Left lobe of liver (tissue), 2 donors: ENCODE measurements at regions not wholly inside any gene's neighbourhood (a gene's known extent, or its start where the extent isn't known, plus 50 kb on each side); places are given as distances from the start of the nearest gene placed in this dataset.

Source experiments
- ATAC-seq: fragments of 200-7000 bp; cut with Tn5 transposase; one replicate; pipeline ENCODE4 v1.9.1; 2020; ENCODE audit warnings: mild to moderate bottlenecking, moderate library complexity
- DNase-seq: peaks from one replicate; pipeline ENCODE4 v3.0.0-alpha.2; 2020; ENCODE audit warnings: low spot score
- donor health status: DM: no; HTN: no; CAD: no; lungs with moderate emphysema.
- donor health status: DM: no; HTN: yes; CAD: no.

- ATAC-seq (no peak), DNase-seq (no peak)
These were observed 192.3 kb upstream of the ANKRD50 start for GRCh38 chr4:124904723-124905388.

- no peak for DNase-seq
- ATAC-seq = peak; percentile 36
These were observed 191.6 kb upstream of the ANKRD50 start for GRCh38 chr4:124903995-124904722.

GRCh38 chr4:124902001-124902515 lies 189.5 kb upstream of the ANKRD50 start:
- DNase-seq (no peak), ATAC-seq (no peak)

GRCh38 chr4:124899997-124900396 lies 187.5 kb upstream of the ANKRD50 start:
- ATAC-seq = no peak
- DNase-seq = no peak

GRCh38 chr4:124890522-124890921 lies 178.0 kb upstream of the ANKRD50 start:
- ATAC-seq (no peak), DNase-seq (no peak)

GRCh38 chr4:124887739-124888138 lies 175.2 kb upstream of the ANKRD50 start:
- ATAC-seq = no peak
- no peak for DNase-seq

- no peak for ATAC-seq
- no peak for DNase-seq
These were observed 171.8 kb upstream of the ANKRD50 start for GRCh38 chr4:124884316-124884715.

- DNase-seq (no peak), ATAC-seq (no peak)
These were observed 171.1 kb upstream of the ANKRD50 start for GRCh38 chr4:124883632-124884031.

- DNase-seq = no peak
- no peak for ATAC-seq
These were observed 166.7 kb upstream of the ANKRD50 start for GRCh38 chr4:124879195-124879594.

- DNase-seq (no peak), ATAC-seq (no peak)
These were observed 161.6 kb upstream of the ANKRD50 start for GRCh38 chr4:124874172-124874450.

GRCh38 chr4:124873361-124874171 lies 161.0 kb upstream of the ANKRD50 start:
- ATAC-seq (no peak), DNase-seq (no peak)

GRCh38 chr4:124872659-124873058 lies 160.1 kb upstream of the ANKRD50 start:
- no peak for ATAC-seq
- DNase-seq = no peak

GRCh38 chr4:124869961-124870495 lies 157.5 kb upstream of the ANKRD50 start:
- ATAC-seq (no peak), DNase-seq (no peak)

- DNase-seq (no peak), ATAC-seq (no peak)
These were observed 156.0 kb upstream of the ANKRD50 start for GRCh38 chr4:124868495-124868894.

- ATAC-seq (no peak), DNase-seq (no peak)
These were observed 155.0 kb upstream of the ANKRD50 start for GRCh38 chr4:124867536-124867935.

GRCh38 chr4:124866301-124866700 lies 153.8 kb upstream of the ANKRD50 start:
- ATAC-seq = no peak
- no peak for DNase-seq

- no peak for DNase-seq
- no peak for ATAC-seq
These were observed 150.6 kb upstream of the ANKRD50 start for GRCh38 chr4:124863040-124863545.

GRCh38 chr4:124862261-124862660 lies 149.7 kb upstream of the ANKRD50 start:
- no peak for DNase-seq
- ATAC-seq = no peak

GRCh38 chr4:124861761-124862160 lies 149.2 kb upstream of the ANKRD50 start:
- DNase-seq (no peak), ATAC-seq (no peak)

- no peak for ATAC-seq
These were observed 142.4 kb upstream of the ANKRD50 start for GRCh38 chr4:124854968-124855367.

GRCh38 chr4:124851741-124852140 lies 139.2 kb upstream of the ANKRD50 start:
- ATAC-seq (no peak), DNase-seq (no peak)

More at GRCh38 chr4:124854968-124855367, 142.4 kb upstream of the ANKRD50 start:
- no peak for DNase-seq
